H1 (cell line): ENCODE measurements at regions not wholly inside any gene's neighbourhood (a gene's known extent, or its start where the extent isn't known, plus 50 kb on each side); places are given as distances from the start of the nearest gene placed in this dataset.

Experiments
- CTCF ChIA-PET: fragments of 300-600 bp; sonication (Branson Sonifier 250); formaldehyde crosslinking; loops from one replicate; lab custom pipeline; 2021; ENCODE audit not compliant: partially characterized antibody; lab: Charles Lee
- POLR2A ChIA-PET: fragments of 300-600 bp; sonication (Branson Sonifier 250); formaldehyde crosslinking; loops from one replicate; lab custom pipeline; 2021; ENCODE audit warnings: inconsistent platforms; ENCODE audit not compliant: partially characterized antibody; lab: Charles Lee
- DNase-seq, 2 experiments: peaks; one replicate each; pipeline versions ENCODE4 v3.0.0 to v3.0.0-alpha.2; 2010 to 2022; ENCODE audit warnings: low spot score in 2 of 2, low read depth in 1 of 2, mixed read lengths in 1 of 2
- FAIRE-seq: peaks from 2 replicates; lab custom pipeline; 2011; peaks lifted over from hg19 to GRCh38; lab: Jason Lieb, UNC
- H2AFZ ChIP-seq: 2 replicates; pipeline ENCODE4 v1.8.1; 2012; ENCODE audit warnings: low read length, inconsistent platforms
- H2AK5ac ChIP-seq: 2 replicates; pipeline ENCODE4 v1.6.1; 2013; ENCODE audit warnings: low read depth, low read length
- H2BK120ac ChIP-seq: replicated peaks from 2 replicates; pipeline ENCODE3; 2013; ENCODE audit warnings: low read depth, low read length, inconsistent platforms
- H2BK12ac ChIP-seq: 2 replicates; pipeline ENCODE4 v1.6.1; 2013; ENCODE audit warnings: low read depth, low read length
- H2BK15ac ChIP-seq: 2 replicates; pipeline ENCODE4 v1.6.1; 2013; ENCODE audit warnings: low read length
- H2BK20ac ChIP-seq: 2 replicates; pipeline ENCODE4 v1.6.1; 2013; ENCODE audit warnings: low read length
- H2BK5ac ChIP-seq: 2 replicates; pipeline ENCODE4 v1.6.1; 2013; ENCODE audit warnings: low read depth, low read length
- H3K14ac ChIP-seq: 2 replicates; pipeline ENCODE4 v1.6.1; 2013; ENCODE audit warnings: inconsistent platforms; ENCODE audit not compliant: insufficient read length
- H3K18ac ChIP-seq: 2 replicates; pipeline ENCODE4 v1.6.1; 2013; ENCODE audit warnings: low read length; ENCODE audit errors: extremely low read depth
- H3K23ac ChIP-seq: 2 replicates; pipeline ENCODE4 v1.6.1; 2013; ENCODE audit warnings: inconsistent platforms; ENCODE audit not compliant: insufficient read length
- H3K23me2 ChIP-seq: 2 replicates; pipeline ENCODE4 v1.6.1; 2013; ENCODE audit warnings: low read depth, low read length
- H3K27ac ChIP-seq: 2 replicates; pipeline ENCODE4 v1.6.1; 2011; ENCODE audit warnings: low read depth, low read length, inconsistent platforms
- H3K27me3 ChIP-seq, 4 experiments: replicated peaks in 1 of 4; 1 replicate in 1 of 4; 2 replicates in 3 of 4; pipeline versions ENCODE4 v1.6.1 to v1.8.1; 2011 to 2013; ENCODE audit warnings: low read length in 3 of 4, mild to moderate bottlenecking in 3 of 4, inconsistent platforms in 2 of 4, mixed read lengths in 2 of 4, moderate library complexity in 1 of 4; ENCODE audit not compliant: control insufficient read depth in 3 of 4, insufficient read depth in 3 of 4; ENCODE audit errors: extremely low read depth in 1 of 4
- H3K36me3 ChIP-seq, 4 experiments: 2 replicates each; pipeline versions ENCODE4 v1.6.1 to v1.8.1; 2011 to 2013; ENCODE audit warnings: mild to moderate bottlenecking in 4 of 4, low read length in 3 of 4, moderate library complexity in 2 of 4, control low read depth in 1 of 4, inconsistent platforms in 1 of 4; ENCODE audit not compliant: insufficient read depth in 4 of 4, control insufficient read depth in 2 of 4
- H3K4ac ChIP-seq: replicated peaks from 2 replicates; pipeline ENCODE3; 2013; ENCODE audit warnings: low read length, low read depth, mixed read lengths, inconsistent platforms; ENCODE audit not compliant: insufficient read length
- H3K4me1 ChIP-seq, 4 experiments: replicated peaks in 1 of 4; 1 replicate in 1 of 4; 2 replicates in 3 of 4; pipeline versions ENCODE4 v1.6.1 to v1.8.1; 2011 to 2013; ENCODE audit warnings: low read length in 3 of 4, inconsistent platforms in 2 of 4, mixed read lengths in 1 of 4; ENCODE audit not compliant: insufficient read depth in 4 of 4, control insufficient read depth in 3 of 4
- H3K4me2 ChIP-seq, 2 experiments: 2 replicates each; pipeline versions ENCODE4 v1.6.1 to v1.8.1; 2011 to 2013; ENCODE audit warnings: low read depth in 2 of 2, low read length in 2 of 2, control low read depth in 1 of 2, inconsistent platforms in 1 of 2, mild to moderate bottlenecking in 1 of 2; ENCODE audit not compliant: insufficient read depth in 1 of 2
- H3K4me3 ChIP-seq, 4 experiments: fragments of 200-600, 300-600 bp in 1 of 4; sonication (generic), shearing (Covaris generic), sonication (Bioruptor Twin) in 1 of 4; 2 replicates each; pipeline versions ENCODE4 v1.5.1 to v1.8.1; 2011 to 2016; ENCODE audit warnings: low read length in 4 of 4, low read depth in 3 of 4, control low read depth in 2 of 4, inconsistent platforms in 2 of 4, mild to moderate bottlenecking in 2 of 4, mixed read lengths in 1 of 4, moderate library complexity in 1 of 4; ENCODE audit not compliant: insufficient read depth in 2 of 4; ENCODE audit errors: extremely low read depth in 1 of 4
- H3K56ac ChIP-seq: replicated peaks from 2 replicates; pipeline ENCODE3; 2013; ENCODE audit warnings: low read depth, mild to moderate bottlenecking, mixed read lengths, low read length, inconsistent platforms; ENCODE audit not compliant: insufficient read length
- H3K79me1 ChIP-seq: 2 replicates; pipeline ENCODE4 v1.6.1; 2013; ENCODE audit warnings: low read depth, low read length, control low read depth
- H3K79me2 ChIP-seq, 2 experiments: 2 replicates each; pipeline versions ENCODE4 v1.6.1 to v1.8.1; 2012 to 2013; ENCODE audit warnings: low read length in 2 of 2, mild to moderate bottlenecking in 2 of 2, inconsistent platforms in 1 of 2; ENCODE audit not compliant: insufficient read depth in 2 of 2, control insufficient read depth in 1 of 2
- H3K9ac ChIP-seq, 4 experiments: replicated peaks in 1 of 4; 1 replicate in 1 of 4; 2 replicates in 3 of 4; pipeline versions ENCODE4 v1.6.1 to v1.8.1; 2011 to 2013; ENCODE audit warnings: low read depth in 3 of 4, low read length in 3 of 4, control low read depth in 2 of 4, mild to moderate bottlenecking in 2 of 4, moderate library complexity in 2 of 4, inconsistent platforms in 1 of 4; ENCODE audit errors: extremely low read depth in 1 of 4
- H3K9me3 ChIP-seq, 2 experiments: 2 replicates each; pipeline versions ENCODE4 v1.6.1 to v1.8.1; 2012 to 2013; ENCODE audit warnings: mild to moderate bottlenecking in 2 of 2, moderate library complexity in 2 of 2, control low read depth in 1 of 2, inconsistent platforms in 1 of 2, low read depth in 1 of 2, low read length in 1 of 2, mixed read lengths in 1 of 2; ENCODE audit not compliant: insufficient read depth in 2 of 2
- H4K20me1 ChIP-seq, 2 experiments: replicated peaks in 1 of 2; 2 replicates each; pipeline versions ENCODE3 to v1.8.1; 2011 to 2013; ENCODE audit warnings: inconsistent platforms in 2 of 2, low read length in 2 of 2, mild to moderate bottlenecking in 1 of 2; ENCODE audit not compliant: insufficient read depth in 2 of 2, control insufficient read depth in 1 of 2
- H4K5ac ChIP-seq: 2 replicates; pipeline ENCODE4 v1.6.1; 2013; ENCODE audit warnings: low read length, low read depth, mixed read lengths, inconsistent platforms; ENCODE audit not compliant: insufficient read length
- H4K8ac ChIP-seq: 2 replicates; pipeline ENCODE4 v1.8.0; 2013; ENCODE audit warnings: mild to moderate bottlenecking, moderate library complexity, low read length, inconsistent platforms; ENCODE audit not compliant: insufficient read depth; ENCODE audit errors: extremely low read depth
- H4K91ac ChIP-seq: replicated peaks from 2 replicates; pipeline ENCODE3; 2013; ENCODE audit warnings: low read length, mixed read lengths, inconsistent platforms; ENCODE audit not compliant: insufficient read length
- BACH1 ChIP-seq: IDR thresholded peaks from 2 replicates; pipeline ENCODE4 v1.6.1; 2012; ENCODE audit warnings: low read length, improper control_type of control experiment
- EP300 ChIP-seq, 2 experiments: IDR thresholded peaks; 1 replicate in 1 of 2; 2 replicates in 1 of 2; pipeline ENCODE4 v1.6.1; 2011 to 2012; ENCODE audit warnings: low read depth in 2 of 2, low read length in 2 of 2, mild to moderate bottlenecking in 2 of 2, borderline replicate concordance in 1 of 2, inconsistent platforms in 1 of 2, moderate library complexity in 1 of 2
- GABPA ChIP-seq: IDR thresholded peaks from 2 replicates; pipeline ENCODE4 v1.6.1; 2011; ENCODE audit warnings: mild to moderate bottlenecking, low read length, moderate library complexity, borderline replicate concordance; ENCODE audit not compliant: insufficient read depth
- HDAC6 ChIP-seq: IDR thresholded peaks from one replicate; pipeline ENCODE4 v1.7.1; 2012; ENCODE audit warnings: low read depth, mild to moderate bottlenecking, inconsistent platforms, low read length, moderate library complexity
- POLR2AphosphoS5 ChIP-seq: IDR thresholded peaks from 2 replicates; pipeline ENCODE4 v1.6.1; 2011; ENCODE audit warnings: low read depth, low read length
- RAD21 ChIP-seq, 2 experiments: IDR thresholded peaks in 1 of 2; conservative IDR thresholded peaks in 1 of 2; 2 replicates each; pipeline ENCODE4 v1.6.1; 2011; ENCODE audit warnings: low read depth in 2 of 2, low read length in 2 of 2, improper control_type of control experiment in 1 of 2, inconsistent platforms in 1 of 2, mild to moderate bottlenecking in 1 of 2, moderate library complexity in 1 of 2
- SP1 ChIP-seq: IDR thresholded peaks from 2 replicates; pipeline ENCODE4 v1.6.1; 2011; ENCODE audit warnings: low read depth, low read length
- SP2 ChIP-seq: IDR thresholded peaks from 2 replicates; pipeline ENCODE4 v1.6.1; 2012; ENCODE audit warnings: mild to moderate bottlenecking, low read length, inconsistent platforms
- WGBS, 2 experiments: shearing (Covaris generic) in 1 of 2; methylation state at CpG; one replicate each; pipeline versions ENCODE4 v1.1.6 to v1.1.7; 2013 to 2015; ENCODE audit warnings: low lambda C conversion rate in 2 of 2, mixed read lengths in 2 of 2, inconsistent platforms in 1 of 2, low coverage in 1 of 2, missing lambda C conversion rate in 1 of 2; ENCODE audit not compliant: insufficient replicate concordance in 2 of 2, insufficient coverage in 1 of 2, insufficient read length in 1 of 2; ENCODE audit errors: extremely low coverage in 1 of 2, missing lambda C conversion rate in 1 of 2; 5-methylcytosine and 5-hydroxymethylcytosine counted together

DNA sequence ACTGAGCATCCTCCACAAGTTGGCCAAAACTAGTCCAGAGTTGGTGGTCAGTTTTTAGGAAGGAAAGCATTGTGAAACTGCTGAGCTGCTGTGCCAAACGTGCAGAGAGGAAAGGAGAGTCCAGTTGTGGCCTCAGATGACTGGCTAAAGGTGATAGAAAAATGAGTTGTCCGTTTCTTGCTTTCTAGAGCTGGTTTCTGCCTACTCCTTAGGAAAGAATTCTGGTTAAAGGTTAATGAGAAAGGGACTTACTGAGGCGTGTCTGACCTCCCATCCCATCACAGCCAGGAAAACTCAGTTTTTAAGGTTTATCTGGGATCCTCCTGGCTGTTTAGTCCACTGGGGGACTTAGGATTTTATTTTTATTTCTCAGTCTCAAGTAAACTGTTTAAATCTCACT is 1186.3 kb downstream of the UQCRFS1 start:
- Histone ChIP-seq H3K14ac (no peak overlapping the region), H3K27me3 (no peaks in the 10 kb centered on the region), H3K9ac (no peak overlapping the region), H3K27ac (no peak overlapping the region), H3K79me1 (no peaks in the 10 kb centered on the region), H3K4ac (no peak overlapping the region), H3K56ac (no peak overlapping the region), H3K79me2 (no peaks in the 10 kb centered on the region), H2BK5ac (no peak overlapping the region), H4K20me1 (no peaks in the 10 kb centered on the region), H2AK5ac (no peak overlapping the region), H3K4me2 (no peak overlapping the region), H4K91ac (no peak overlapping the region), H3K36me3 (no peaks in the 10 kb centered on the region; a peak in 1 of 8 replicates), H4K8ac (no peak overlapping the region), H2BK20ac (no peak overlapping the region), H3K4me3 (no peak overlapping the region), H3K23me2 (no peaks in the 10 kb centered on the region), H3K18ac (no peak overlapping the region), H3K23ac (no peak overlapping the region), H2BK120ac (no peak overlapping the region), H2BK12ac (no peak overlapping the region), H2BK15ac (no peak overlapping the region), H4K5ac (no peak overlapping the region), H2AFZ (no peak overlapping the region), H3K9me3 (peaks cover 7 to 10% of the 10 kb centered on the region in 2 experiments), H3K4me1 (no peaks in the 10 kb centered on the region)
- CTCF ChIA-PET = interaction anchor here (0.7 to 1.9 kb wide), 8 partner anchors 14 to 297 kb away, joined by 3 to 7 read pairs (median 4); no protein-coding TSS in a partner anchor
- POLR2A ChIA-PET = no interaction called here
- no peak for FAIRE-seq
- TF ChIP-seq GABPA (no peak), HDAC6 (no peak), SP2 (no peak), EP300 (IDR thresholded peaks at IDR 0.05; ENCODE audit: borderline replicate concordance in 1 of 2, low read depth in 2 of 2, low read length in 2 of 2) (no peak), BACH1 (no peak), RAD21 (IDR thresholded peaks at IDR 0.05 in 1 of 2, conservative IDR thresholded peaks at IDR 0.05 in 1 of 2; ENCODE audit: low read depth in 2 of 2, low read length in 2 of 2) (no peak), POLR2AphosphoS5 (no peak), SP1 (no peak)
- no peak for DNase-seq
- 85% methylated on average over 3 of the region's 3 CpGs; no CpG with 5 or more reads in 1 of the 2 experiments for WGBS, 2 experiments
